ENCODE measurements at regions not wholly inside any gene's neighbourhood (a gene's known extent, or its start where the extent isn't known, plus 50 kb on each side); places are given as distances from the start of the nearest gene placed in this dataset.
"Not testable (repeated sequence)": the region's sequence is repeated elsewhere in the genome, so short reads cannot be mapped to it uniquely, and the experiment has no call there.

DNA sequence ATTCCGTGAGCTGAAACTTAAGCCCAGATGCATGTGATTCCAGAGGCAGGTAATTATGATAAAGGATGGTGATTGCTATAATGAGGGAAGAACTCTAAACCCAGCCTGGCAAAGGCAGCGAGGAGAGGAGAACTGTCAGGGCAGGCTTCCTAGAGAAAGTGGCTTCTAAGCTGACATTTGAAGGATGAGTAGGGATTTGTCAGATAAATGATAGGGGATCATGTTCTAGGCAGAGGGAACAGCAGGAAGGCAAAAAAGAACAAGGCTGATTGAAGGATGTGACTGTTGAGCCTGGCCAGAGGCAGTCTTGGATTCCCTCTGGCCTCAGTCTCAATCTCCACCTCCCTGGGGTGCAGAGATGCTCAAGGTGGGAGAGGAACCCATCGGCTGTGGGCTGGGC is 146.4 kb upstream of the POU3F1 start:
- no peak overlapping the region for H3K27ac ChIP-seq (ENCODE audit: low read depth, low read length)
- H3K36me3 ChIP-seq (ENCODE audit: insufficient read depth, low read length) = no peaks in the 10 kb centered on the region
- H3K4me1 ChIP-seq (ENCODE audit: control insufficient read depth, insufficient read depth, low read length, unreplicated experiment) = no peaks in the 10 kb centered on the region
- H3K27me3 ChIP-seq (ENCODE audit: insufficient read depth, low read length) = peaks cover 35% of the 10 kb centered on the region
- H3K79me2 ChIP-seq (ENCODE audit: control insufficient read depth, insufficient read depth, low read length, unreplicated experiment) = no peaks in the 10 kb centered on the region
- no peak overlapping the region for H2AFZ ChIP-seq (ENCODE audit: low read length, unreplicated experiment)
- no peak overlapping the region for H3K4me3 ChIP-seq (ENCODE audit: low read depth, low read length)

DNA sequence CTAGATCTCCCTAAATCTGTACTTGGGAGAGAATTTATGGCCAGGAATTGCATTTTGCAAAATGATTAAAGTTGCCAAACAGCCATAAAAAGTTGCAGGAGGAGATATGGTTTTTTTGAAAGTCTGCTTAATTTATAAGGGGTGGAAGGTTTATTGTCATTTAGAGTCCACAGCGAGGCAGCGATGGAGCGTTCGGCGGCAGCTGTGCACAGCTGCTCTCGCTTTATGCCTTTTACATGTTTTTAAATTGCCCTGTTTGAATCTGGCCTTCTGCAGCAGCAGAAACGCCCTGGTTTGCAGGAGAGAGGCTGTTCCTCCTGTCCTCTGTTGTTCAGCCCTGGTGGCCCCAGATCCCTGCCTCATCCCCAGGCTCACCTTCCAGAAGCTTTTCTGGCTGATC is 144.9 kb upstream of the POU3F1 start:
- H3K79me2 ChIP-seq (ENCODE audit: control insufficient read depth, insufficient read depth, low read length, unreplicated experiment) = no peaks in the 10 kb centered on the region
- H3K4me1 ChIP-seq (ENCODE audit: control insufficient read depth, insufficient read depth, low read length, unreplicated experiment) = no peaks in the 10 kb centered on the region
- H3K27ac ChIP-seq (ENCODE audit: low read depth, low read length) = no peak overlapping the region
- H3K36me3 ChIP-seq (ENCODE audit: insufficient read depth, low read length) = no peaks in the 10 kb centered on the region
- no peak overlapping the region for H3K4me3 ChIP-seq (ENCODE audit: low read depth, low read length)
- H3K27me3 ChIP-seq (ENCODE audit: insufficient read depth, low read length) = peaks cover 32% of the 10 kb centered on the region
- H2AFZ ChIP-seq (ENCODE audit: low read length, unreplicated experiment) = no peak overlapping the region

GRCh38 chr1:38190983-38191382 is 144.4 kb upstream of the POU3F1 start:
- Histone ChIP-seq H2AFZ (ENCODE audit: low read length, unreplicated experiment) (no peak overlapping the region), H3K4me1 (ENCODE audit: control insufficient read depth, insufficient read depth, low read length, unreplicated experiment) (no peaks in the 10 kb centered on the region), H3K4me3 (ENCODE audit: low read depth, low read length) (no peak overlapping the region), H3K27ac (ENCODE audit: low read depth, low read length) (no peak overlapping the region), H3K27me3 (ENCODE audit: insufficient read depth, low read length) (peaks cover 32% of the 10 kb centered on the region), H3K36me3 (ENCODE audit: insufficient read depth, low read length) (no peaks in the 10 kb centered on the region), H3K79me2 (ENCODE audit: control insufficient read depth, insufficient read depth, low read length, unreplicated experiment) (no peaks in the 10 kb centered on the region)

GRCh38 chr1:38187552-38187951 is 141.0 kb upstream of the POU3F1 start:
- H3K4me1 ChIP-seq (ENCODE audit: control insufficient read depth, insufficient read depth, low read length, unreplicated experiment) = no peaks in the 10 kb centered on the region
- peaks cover 17% of the 10 kb centered on the region for H3K27me3 ChIP-seq (ENCODE audit: insufficient read depth, low read length)
- no peak overlapping the region for H3K27ac ChIP-seq (ENCODE audit: low read depth, low read length)
- H3K36me3 ChIP-seq (ENCODE audit: insufficient read depth, low read length) = no peaks in the 10 kb centered on the region
- H3K79me2 ChIP-seq (ENCODE audit: control insufficient read depth, insufficient read depth, low read length, unreplicated experiment) = no peaks in the 10 kb centered on the region
- H3K4me3 ChIP-seq (ENCODE audit: low read depth, low read length) = no peak overlapping the region
- no peak overlapping the region for H2AFZ ChIP-seq (ENCODE audit: low read length, unreplicated experiment)

DNA sequence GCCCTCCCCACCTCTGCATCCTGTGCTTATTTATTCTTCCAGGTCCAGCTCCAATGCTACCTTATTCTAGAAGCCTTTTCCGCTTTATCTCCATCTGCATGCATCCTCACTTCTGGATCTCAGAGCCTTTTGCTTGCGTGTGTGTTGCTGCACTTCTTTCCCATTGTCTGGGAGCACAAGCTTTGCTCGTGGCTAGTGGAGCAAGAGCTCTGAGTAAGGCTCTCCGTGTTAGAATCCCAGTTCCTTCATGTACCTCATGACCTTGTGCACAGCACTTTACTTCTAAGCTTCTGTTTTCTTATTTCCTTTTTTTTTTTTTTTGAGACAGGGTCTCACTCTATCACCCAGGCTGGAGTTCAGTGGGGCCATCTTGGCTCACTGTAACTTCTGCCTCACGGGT is 140.0 kb upstream of the POU3F1 start:
- Histone ChIP-seq H3K27ac (ENCODE audit: low read depth, low read length) (no peak overlapping the region), H3K4me3 (ENCODE audit: low read depth, low read length) (no peak overlapping the region), H3K79me2 (ENCODE audit: control insufficient read depth, insufficient read depth, low read length, unreplicated experiment) (no peaks in the 10 kb centered on the region), H2AFZ (ENCODE audit: low read length, unreplicated experiment) (no peak overlapping the region), H3K27me3 (ENCODE audit: insufficient read depth, low read length) (peaks cover 13% of the 10 kb centered on the region), H3K36me3 (ENCODE audit: insufficient read depth, low read length) (no peaks in the 10 kb centered on the region), H3K4me1 (ENCODE audit: control insufficient read depth, insufficient read depth, low read length, unreplicated experiment) (no peaks in the 10 kb centered on the region)

DNA sequence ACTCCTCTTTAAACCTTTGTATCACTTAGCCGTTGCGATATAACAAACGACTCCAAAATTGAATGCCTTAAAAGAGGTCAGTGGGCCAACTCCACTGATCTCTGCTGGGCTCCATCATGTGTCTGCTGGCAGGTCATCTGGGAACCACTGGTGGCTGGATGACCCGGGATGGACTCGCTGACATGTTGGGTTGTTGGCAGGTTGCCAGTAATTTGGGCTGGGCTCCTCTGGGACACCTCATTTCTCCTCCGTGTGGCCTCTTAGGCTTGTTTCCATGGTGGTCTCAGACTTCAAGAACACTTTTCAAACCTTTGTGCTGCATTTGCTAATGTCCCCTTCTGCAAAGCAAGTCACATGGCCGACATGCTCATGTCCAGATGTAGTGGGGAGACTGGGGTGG is 139.3 kb upstream of the POU3F1 start:
- no peak overlapping the region for H3K27ac ChIP-seq (ENCODE audit: low read depth, low read length)
- H2AFZ ChIP-seq (ENCODE audit: low read length, unreplicated experiment) = no peak overlapping the region
- no peak overlapping the region for H3K4me3 ChIP-seq (ENCODE audit: low read depth, low read length)
- H3K27me3 ChIP-seq (ENCODE audit: insufficient read depth, low read length) = peaks cover 12% of the 10 kb centered on the region
- H3K79me2 ChIP-seq (ENCODE audit: control insufficient read depth, insufficient read depth, low read length, unreplicated experiment) = no peaks in the 10 kb centered on the region
- H3K4me1 ChIP-seq (ENCODE audit: control insufficient read depth, insufficient read depth, low read length, unreplicated experiment) = no peaks in the 10 kb centered on the region
- H3K36me3 ChIP-seq (ENCODE audit: insufficient read depth, low read length) = no peaks in the 10 kb centered on the region

- Histone ChIP-seq H3K4me3 (ENCODE audit: low read depth, low read length) (no peak overlapping the region), H3K27ac (ENCODE audit: low read depth, low read length) (no peak overlapping the region), H2AFZ (ENCODE audit: low read length, unreplicated experiment) (no peak overlapping the region), H3K79me2 (ENCODE audit: control insufficient read depth, insufficient read depth, low read length, unreplicated experiment) (no peaks in the 10 kb centered on the region), H3K36me3 (ENCODE audit: insufficient read depth, low read length) (no peaks in the 10 kb centered on the region), H3K27me3 (ENCODE audit: insufficient read depth, low read length) (peaks cover 10% of the 10 kb centered on the region; the same call in 1 of the 2 replicates), H3K4me1 (ENCODE audit: control insufficient read depth, insufficient read depth, low read length, unreplicated experiment) (no peaks in the 10 kb centered on the region)
Measured at GRCh38 chr1:38183747-38184146, 137.2 kb upstream of the POU3F1 start.

- Histone ChIP-seq H3K27me3 (ENCODE audit: insufficient read depth, low read length) (0 out of 2 replicates have a peak, but pooled peaks cover 11% of the 10 kb centered on the region), H3K36me3 (ENCODE audit: insufficient read depth, low read length) (no peaks in the 10 kb centered on the region), H3K4me3 (ENCODE audit: low read depth, low read length) (no peak overlapping the region), H3K27ac (ENCODE audit: low read depth, low read length) (no peak overlapping the region), H3K4me1 (ENCODE audit: control insufficient read depth, insufficient read depth, low read length, unreplicated experiment) (no peaks in the 10 kb centered on the region), H2AFZ (ENCODE audit: low read length, unreplicated experiment) (no peak overlapping the region), H3K79me2 (ENCODE audit: control insufficient read depth, insufficient read depth, low read length, unreplicated experiment) (no peaks in the 10 kb centered on the region)
Measured at GRCh38 chr1:38183096-38183495, 136.5 kb upstream of the POU3F1 start.

DNA sequence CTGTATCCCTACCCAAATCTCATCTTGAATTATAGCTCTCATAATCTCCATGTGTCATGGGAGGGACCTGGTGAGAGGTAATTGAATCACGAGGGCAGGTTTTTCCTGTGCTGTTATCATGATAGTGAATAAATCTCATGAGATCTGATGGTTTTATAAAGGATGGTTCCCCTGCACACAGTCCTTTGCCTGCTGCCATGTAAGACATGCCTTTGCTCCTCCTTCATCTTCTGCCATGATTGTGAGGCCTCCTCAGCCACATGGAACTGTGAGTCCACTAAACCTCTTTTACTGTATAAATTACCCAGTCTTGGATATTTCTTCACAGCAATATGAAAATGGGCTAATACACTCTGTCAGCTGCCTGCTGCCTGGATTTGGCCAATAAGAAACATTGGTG is 133.8 kb upstream of the POU3F1 start:
- not testable (repeated sequence) for H3K4me3 ChIP-seq (ENCODE audit: low read depth, low read length); H3K27ac ChIP-seq (ENCODE audit: low read depth, low read length); H2AFZ ChIP-seq (ENCODE audit: low read length, unreplicated experiment); H3K36me3 ChIP-seq (ENCODE audit: insufficient read depth, low read length); H3K79me2 ChIP-seq (ENCODE audit: control insufficient read depth, insufficient read depth, low read length, unreplicated experiment); H3K4me1 ChIP-seq (ENCODE audit: control insufficient read depth, insufficient read depth, low read length, unreplicated experiment)
- H3K27me3 ChIP-seq (ENCODE audit: insufficient read depth, low read length) = 0 out of 2 replicates have a peak, but pooled peaks cover 11% of the 10 kb centered on the region

GRCh38 chr1:38179483-38179882 is 132.9 kb upstream of the POU3F1 start:
- no peaks in the 10 kb centered on the region for H3K4me1 ChIP-seq (ENCODE audit: control insufficient read depth, insufficient read depth, low read length, unreplicated experiment)
- H3K79me2 ChIP-seq (ENCODE audit: control insufficient read depth, insufficient read depth, low read length, unreplicated experiment) = no peaks in the 10 kb centered on the region
- no peak overlapping the region for H3K27ac ChIP-seq (ENCODE audit: low read depth, low read length)
- no peaks in the 10 kb centered on the region for H3K36me3 ChIP-seq (ENCODE audit: insufficient read depth, low read length)
- no peak overlapping the region for H2AFZ ChIP-seq (ENCODE audit: low read length, unreplicated experiment)
- 0 out of 2 replicates have a peak, but pooled peaks cover 11% of the 10 kb centered on the region for H3K27me3 ChIP-seq (ENCODE audit: insufficient read depth, low read length)
- no peak overlapping the region for H3K4me3 ChIP-seq (ENCODE audit: low read depth, low read length)

GRCh38 chr1:38178216-38178615 is 131.6 kb upstream of the POU3F1 start:
- Histone ChIP-seq H3K4me1 (ENCODE audit: control insufficient read depth, insufficient read depth, low read length, unreplicated experiment) (no peaks in the 10 kb centered on the region), H3K79me2 (ENCODE audit: control insufficient read depth, insufficient read depth, low read length, unreplicated experiment) (no peaks in the 10 kb centered on the region), H3K4me3 (ENCODE audit: low read depth, low read length) (no peak overlapping the region), H3K36me3 (ENCODE audit: insufficient read depth, low read length) (no peaks in the 10 kb centered on the region), H2AFZ (ENCODE audit: low read length, unreplicated experiment) (no peak overlapping the region), H3K27ac (ENCODE audit: low read depth, low read length) (no peak overlapping the region), H3K27me3 (ENCODE audit: insufficient read depth, low read length) (0 out of 2 replicates have a peak, but pooled peaks cover 11% of the 10 kb centered on the region)
